ENCODE measurements at regions not wholly inside any gene's neighbourhood (a gene's known extent, or its start where the extent isn't known, plus 50 kb on each side); places are given as distances from the start of the nearest gene placed in this dataset.

GRCh38 chr10:130757821-130758489, 553.6 kb downstream of the TCERG1L start:
- DNase-seq: no peak

- no peak for DNase-seq
Observed at GRCh38 chr10:130758529-130758928, 553.0 kb downstream of the TCERG1L start.

GRCh38 chr10:130761032-130761575, 550.4 kb downstream of the TCERG1L start:
- no peak for DNase-seq

- no peak for DNase-seq
Observed at GRCh38 chr10:130761788-130762301, 549.7 kb downstream of the TCERG1L start.

GRCh38 chr10:130762491-130762890, 549.0 kb downstream of the TCERG1L start:
- DNase-seq: no peak

- no peak for DNase-seq
Observed at GRCh38 chr10:130763071-130763470, 548.5 kb downstream of the TCERG1L start.

GRCh38 chr10:130763491-130763890, 548.0 kb downstream of the TCERG1L start:
- no peak for DNase-seq

- no peak for DNase-seq
Observed at GRCh38 chr10:130764651-130765050, 546.9 kb downstream of the TCERG1L start.

- no peak for DNase-seq
Observed at GRCh38 chr10:130766071-130766470, 545.5 kb downstream of the TCERG1L start.

GRCh38 chr10:130767116-130767730, 544.3 kb downstream of the TCERG1L start:
- DNase-seq: no peak

GRCh38 chr10:130769146-130770017, 542.1 kb downstream of the TCERG1L start:
- DNase-seq: no peak

GRCh38 chr10:130770018-130770630, 541.4 kb downstream of the TCERG1L start:
- DNase-seq: no peak

- DNase-seq: no peak
Observed at GRCh38 chr10:130771491-130771946, 540.0 kb downstream of the TCERG1L start.

GRCh38 chr10:130772056-130772455, 539.5 kb downstream of the TCERG1L start:
- DNase-seq: no peak

- no peak for DNase-seq
Observed at GRCh38 chr10:130772676-130773075, 538.8 kb downstream of the TCERG1L start.

GRCh38 chr10:130773941-130774340, 537.6 kb downstream of the TCERG1L start:
- DNase-seq: no peak

GRCh38 chr10:130774871-130775270, 536.6 kb downstream of the TCERG1L start:
- no peak for DNase-seq

- DNase-seq: no peak
Observed at GRCh38 chr10:130775311-130775710, 536.2 kb downstream of the TCERG1L start.

GRCh38 chr10:130776724-130777123, 534.8 kb downstream of the TCERG1L start:
- DNase-seq: no peak

GRCh38 chr10:130777507-130778165, 533.9 kb downstream of the TCERG1L start:
- DNase-seq: no peak

GRCh38 chr10:130778166-130778545, 533.4 kb downstream of the TCERG1L start:
- no peak for DNase-seq

GRCh38 chr10:130780763-130781162, 530.8 kb downstream of the TCERG1L start:
- DNase-seq: no peak

Measured in NCI-H146 (cell line).